ENCODE measurements at regions not wholly inside any gene's neighbourhood (a gene's known extent, or its start where the extent isn't known, plus 50 kb on each side); places are given as distances from the start of the nearest gene placed in this dataset.

GRCh38 chr13:50593207-50593606, 250.3 kb downstream of the DLEU7 start:
- no peak overlapping the region for H3K56ac ChIP-seq (ENCODE audit: extremely low read depth, insufficient read depth, low read length)
- H3K14ac ChIP-seq (replicated peaks; ENCODE audit: low read depth, low read length), result no peak overlapping the region
- H3K4me1 ChIP-seq (ENCODE audit: control insufficient read depth, insufficient read depth, low read length), result peaks cover 9% of the 10 kb centered on the region
- no peaks in the 10 kb centered on the region; the same call in 1 of the 2 replicates for H3K9me1 ChIP-seq (ENCODE audit: insufficient read depth, low read length)
- no peak overlapping the region for H2AK9ac ChIP-seq (replicated peaks; ENCODE audit: low read depth, low read length, poor library complexity)
- CTCF ChIA-PET, result interaction anchor here (0.9 kb wide), 1 partner anchor 19 kb away, joined by 3 read pairs; no protein-coding TSS in a partner anchor
- no peak for TF ChIP-seq CEBPB (IDR thresholded peaks at IDR 0.05; ENCODE audit: low read depth, low read length)
- TF ChIP-seq ELK1 (IDR thresholded peaks at IDR 0.05; ENCODE audit: borderline replicate concordance, low read depth, low read length), result no peak
- TF ChIP-seq FOS (IDR thresholded peaks at IDR 0.05; ENCODE audit: low read depth, low read length), result no peak
- TF ChIP-seq NFE2L2 (IDR thresholded peaks at IDR 0.05; ENCODE audit: low read depth, low read length), result no peak
- TF ChIP-seq MAZ (IDR thresholded peaks at IDR 0.05; ENCODE audit: borderline replicate concordance, low read depth, low read length), result no peak
- TF ChIP-seq RFX5 (IDR thresholded peaks at IDR 0.05; ENCODE audit: low read depth, low read length), result no peak
- no peak for TF ChIP-seq POLR2A (IDR thresholded peaks at IDR 0.05; ENCODE audit: low read depth, low read length)
- TF ChIP-seq RAD21 (IDR thresholded peaks at IDR 0.05; ENCODE audit: low read length), result no peak
- TF ChIP-seq USF2 (IDR thresholded peaks at IDR 0.05; ENCODE audit: low read depth, low read length), result no peak
- no peak for TF ChIP-seq MAFK (IDR thresholded peaks at IDR 0.05; ENCODE audit: low read depth, low read length)
- TF ChIP-seq MXI1 (IDR thresholded peaks at IDR 0.05; ENCODE audit: borderline replicate concordance, low read depth, low read length), result no peak
- no peak for TF ChIP-seq CTCF (conservative IDR thresholded peaks at IDR 0.05; ENCODE audit: low read depth, low read length)
- no peak for TF ChIP-seq SMC3 (IDR thresholded peaks at IDR 0.05; ENCODE audit: low read depth, low read length)
- TF ChIP-seq BHLHE40 (IDR thresholded peaks at IDR 0.05; ENCODE audit: low read depth, low read length), result no peak
- no peak for TF ChIP-seq CHD1 (IDR thresholded peaks at IDR 0.05; ENCODE audit: low read depth, low read length)
- H2BK20ac ChIP-seq (ENCODE audit: low read depth, low read length), result no peak overlapping the region
- no peak overlapping the region for H4K91ac ChIP-seq (ENCODE audit: insufficient read depth, low read depth, low read length)
- no peaks in the 10 kb centered on the region for H3K79me1 ChIP-seq (ENCODE audit: low read depth in 1 of 2, low read length in 2 of 2)
- no peak overlapping the region for H3K23ac ChIP-seq (ENCODE audit: low read depth, low read length)
- dilution Hi-C loops (cut with HindIII; ENCODE audit: low sequenced_read_pairs, unreplicated experiment), result no loop called here
- peaks cover 7% of the 10 kb centered on the region; the same call in 1 of the 2 replicates for H4K20me1 ChIP-seq (ENCODE audit: insufficient read depth, low read length)
- no peaks in the 10 kb centered on the region for H3K36me3 ChIP-seq (ENCODE audit: control insufficient read depth, insufficient read depth, low read length)
- no TSS peak for BruUV-seq (replicated peaks)
- no peak overlapping the region for H3K4ac ChIP-seq (ENCODE audit: low read depth, low read length)
- no peak overlapping the region for H3K27ac ChIP-seq (ENCODE audit: insufficient read depth, low read length)
- ATAC-seq (ENCODE audit: low read depth) (no peak), DNase-seq (no peak)
- peaks cover 2% of the 10 kb centered on the region; the same call in 1 of the 2 replicates for H3K9me3 ChIP-seq (ENCODE audit: control insufficient read depth, insufficient read depth, low read length)
- H3K4me2 ChIP-seq (ENCODE audit: low read depth, low read length), result no peak overlapping the region
- H4K5ac ChIP-seq (ENCODE audit: low read depth, low read length), result no peak overlapping the region
- H4K8ac ChIP-seq (ENCODE audit: low read depth in 2 of 2, low read length in 2 of 2), result no peak overlapping the region
- no peak overlapping the region for H3K4me3 ChIP-seq (ENCODE audit: insufficient read depth, low read depth, low read length)
- in situ Hi-C loops (cut with MboI; ENCODE audit: low sequenced_read_pairs), result no loop called here
- H3K9ac ChIP-seq (ENCODE audit: low read depth, low read length), result no peak overlapping the region
- POLR2A ChIA-PET (ENCODE audit: unreplicated experiment), result no interaction called here
- H3K18ac ChIP-seq (ENCODE audit: low read depth, low read length), result no peak overlapping the region
- peaks cover 32% of the 10 kb centered on the region for H3K27me3 ChIP-seq (ENCODE audit: control insufficient read depth, insufficient read depth, low read length)
- no peak overlapping the region for H2AK5ac ChIP-seq (ENCODE audit: low read depth, low read length)
- no CpG with 5 or more reads among the region's 1 CpG for WGBS, 2 experiments (ENCODE audit: extremely low coverage in 2 of 2, insufficient read length in 1 of 2)
- no peak overlapping the region for H2BK5ac ChIP-seq (ENCODE audit: low read depth, low read length, poor library complexity, severe bottlenecking)
- intact Hi-C loops (cut with micrococcal nuclease), result no loop called here
- H2BK120ac ChIP-seq (ENCODE audit: low read depth, low read length), result no peak overlapping the region
- no peak overlapping the region for H2BK15ac ChIP-seq (ENCODE audit: low read depth, low read length)
- H2AFZ ChIP-seq (replicated peaks; ENCODE audit: low read length, poor library complexity), result no peak overlapping the region
